H1 (cell line): ENCODE measurements at regions not wholly inside any gene's neighbourhood (a gene's known extent, or its start where the extent isn't known, plus 50 kb on each side); places are given as distances from the start of the nearest gene placed in this dataset.

Experiments used
- CTCF ChIA-PET: fragments of 300-600 bp; sonication (Branson Sonifier 250); formaldehyde crosslinking; loops from one replicate; lab custom pipeline; 2021; ENCODE audit not compliant: partially characterized antibody; lab: Charles Lee
- POLR2A ChIA-PET: fragments of 300-600 bp; sonication (Branson Sonifier 250); formaldehyde crosslinking; loops from one replicate; lab custom pipeline; 2021; ENCODE audit warnings: inconsistent platforms; ENCODE audit not compliant: partially characterized antibody; lab: Charles Lee
- DNase-seq, 2 experiments: peaks; one replicate each; pipeline versions ENCODE4 v3.0.0 to v3.0.0-alpha.2; 2010 to 2022; ENCODE audit warnings: low spot score in 2 of 2, low read depth in 1 of 2, mixed read lengths in 1 of 2
- FAIRE-seq: peaks from 2 replicates; lab custom pipeline; 2011; peaks lifted over from hg19 to GRCh38; lab: Jason Lieb, UNC
- H2AFZ ChIP-seq: 2 replicates; pipeline ENCODE4 v1.8.1; 2012; ENCODE audit warnings: low read length, inconsistent platforms
- H2AK5ac ChIP-seq: 2 replicates; pipeline ENCODE4 v1.6.1; 2013; ENCODE audit warnings: low read depth, low read length
- H2BK120ac ChIP-seq: replicated peaks from 2 replicates; pipeline ENCODE3; 2013; ENCODE audit warnings: low read depth, low read length, inconsistent platforms
- H2BK12ac ChIP-seq: 2 replicates; pipeline ENCODE4 v1.6.1; 2013; ENCODE audit warnings: low read depth, low read length
- H2BK15ac ChIP-seq: 2 replicates; pipeline ENCODE4 v1.6.1; 2013; ENCODE audit warnings: low read length
- H2BK20ac ChIP-seq: 2 replicates; pipeline ENCODE4 v1.6.1; 2013; ENCODE audit warnings: low read length
- H2BK5ac ChIP-seq: 2 replicates; pipeline ENCODE4 v1.6.1; 2013; ENCODE audit warnings: low read depth, low read length
- H3K14ac ChIP-seq: 2 replicates; pipeline ENCODE4 v1.6.1; 2013; ENCODE audit warnings: inconsistent platforms; ENCODE audit not compliant: insufficient read length
- H3K18ac ChIP-seq: 2 replicates; pipeline ENCODE4 v1.6.1; 2013; ENCODE audit warnings: low read length; ENCODE audit errors: extremely low read depth
- H3K23ac ChIP-seq: 2 replicates; pipeline ENCODE4 v1.6.1; 2013; ENCODE audit warnings: inconsistent platforms; ENCODE audit not compliant: insufficient read length
- H3K23me2 ChIP-seq: 2 replicates; pipeline ENCODE4 v1.6.1; 2013; ENCODE audit warnings: low read depth, low read length
- H3K27ac ChIP-seq: 2 replicates; pipeline ENCODE4 v1.6.1; 2011; ENCODE audit warnings: low read depth, low read length, inconsistent platforms
- H3K27me3 ChIP-seq, 4 experiments: replicated peaks in 1 of 4; 1 replicate in 1 of 4; 2 replicates in 3 of 4; pipeline versions ENCODE4 v1.6.1 to v1.8.1; 2011 to 2013; ENCODE audit warnings: low read length in 3 of 4, mild to moderate bottlenecking in 3 of 4, inconsistent platforms in 2 of 4, mixed read lengths in 2 of 4, moderate library complexity in 1 of 4; ENCODE audit not compliant: control insufficient read depth in 3 of 4, insufficient read depth in 3 of 4; ENCODE audit errors: extremely low read depth in 1 of 4
- H3K36me3 ChIP-seq, 4 experiments: 2 replicates each; pipeline versions ENCODE4 v1.6.1 to v1.8.1; 2011 to 2013; ENCODE audit warnings: mild to moderate bottlenecking in 4 of 4, low read length in 3 of 4, moderate library complexity in 2 of 4, control low read depth in 1 of 4, inconsistent platforms in 1 of 4; ENCODE audit not compliant: insufficient read depth in 4 of 4, control insufficient read depth in 2 of 4
- H3K4ac ChIP-seq: replicated peaks from 2 replicates; pipeline ENCODE3; 2013; ENCODE audit warnings: low read length, low read depth, mixed read lengths, inconsistent platforms; ENCODE audit not compliant: insufficient read length
- H3K4me1 ChIP-seq, 4 experiments: replicated peaks in 1 of 4; 1 replicate in 1 of 4; 2 replicates in 3 of 4; pipeline versions ENCODE4 v1.6.1 to v1.8.1; 2011 to 2013; ENCODE audit warnings: low read length in 3 of 4, inconsistent platforms in 2 of 4, mixed read lengths in 1 of 4; ENCODE audit not compliant: insufficient read depth in 4 of 4, control insufficient read depth in 3 of 4
- H3K4me2 ChIP-seq, 2 experiments: 2 replicates each; pipeline versions ENCODE4 v1.6.1 to v1.8.1; 2011 to 2013; ENCODE audit warnings: low read depth in 2 of 2, low read length in 2 of 2, control low read depth in 1 of 2, inconsistent platforms in 1 of 2, mild to moderate bottlenecking in 1 of 2; ENCODE audit not compliant: insufficient read depth in 1 of 2
- H3K4me3 ChIP-seq, 4 experiments: fragments of 200-600, 300-600 bp in 1 of 4; sonication (generic), shearing (Covaris generic), sonication (Bioruptor Twin) in 1 of 4; 2 replicates each; pipeline versions ENCODE4 v1.5.1 to v1.8.1; 2011 to 2016; ENCODE audit warnings: low read length in 4 of 4, low read depth in 3 of 4, control low read depth in 2 of 4, inconsistent platforms in 2 of 4, mild to moderate bottlenecking in 2 of 4, mixed read lengths in 1 of 4, moderate library complexity in 1 of 4; ENCODE audit not compliant: insufficient read depth in 2 of 4; ENCODE audit errors: extremely low read depth in 1 of 4
- H3K56ac ChIP-seq: replicated peaks from 2 replicates; pipeline ENCODE3; 2013; ENCODE audit warnings: low read depth, mild to moderate bottlenecking, mixed read lengths, low read length, inconsistent platforms; ENCODE audit not compliant: insufficient read length
- H3K79me1 ChIP-seq: 2 replicates; pipeline ENCODE4 v1.6.1; 2013; ENCODE audit warnings: low read depth, low read length, control low read depth
- H3K79me2 ChIP-seq, 2 experiments: 2 replicates each; pipeline versions ENCODE4 v1.6.1 to v1.8.1; 2012 to 2013; ENCODE audit warnings: low read length in 2 of 2, mild to moderate bottlenecking in 2 of 2, inconsistent platforms in 1 of 2; ENCODE audit not compliant: insufficient read depth in 2 of 2, control insufficient read depth in 1 of 2
- H3K9ac ChIP-seq, 4 experiments: replicated peaks in 1 of 4; 1 replicate in 1 of 4; 2 replicates in 3 of 4; pipeline versions ENCODE4 v1.6.1 to v1.8.1; 2011 to 2013; ENCODE audit warnings: low read depth in 3 of 4, low read length in 3 of 4, control low read depth in 2 of 4, mild to moderate bottlenecking in 2 of 4, moderate library complexity in 2 of 4, inconsistent platforms in 1 of 4; ENCODE audit errors: extremely low read depth in 1 of 4
- H3K9me3 ChIP-seq, 2 experiments: 2 replicates each; pipeline versions ENCODE4 v1.6.1 to v1.8.1; 2012 to 2013; ENCODE audit warnings: mild to moderate bottlenecking in 2 of 2, moderate library complexity in 2 of 2, control low read depth in 1 of 2, inconsistent platforms in 1 of 2, low read depth in 1 of 2, low read length in 1 of 2, mixed read lengths in 1 of 2; ENCODE audit not compliant: insufficient read depth in 2 of 2
- H4K20me1 ChIP-seq, 2 experiments: replicated peaks in 1 of 2; 2 replicates each; pipeline versions ENCODE3 to v1.8.1; 2011 to 2013; ENCODE audit warnings: inconsistent platforms in 2 of 2, low read length in 2 of 2, mild to moderate bottlenecking in 1 of 2; ENCODE audit not compliant: insufficient read depth in 2 of 2, control insufficient read depth in 1 of 2
- H4K5ac ChIP-seq: 2 replicates; pipeline ENCODE4 v1.6.1; 2013; ENCODE audit warnings: low read length, low read depth, mixed read lengths, inconsistent platforms; ENCODE audit not compliant: insufficient read length
- H4K8ac ChIP-seq: 2 replicates; pipeline ENCODE4 v1.8.0; 2013; ENCODE audit warnings: mild to moderate bottlenecking, moderate library complexity, low read length, inconsistent platforms; ENCODE audit not compliant: insufficient read depth; ENCODE audit errors: extremely low read depth
- H4K91ac ChIP-seq: replicated peaks from 2 replicates; pipeline ENCODE3; 2013; ENCODE audit warnings: low read length, mixed read lengths, inconsistent platforms; ENCODE audit not compliant: insufficient read length
- CEBPB ChIP-seq: IDR thresholded peaks from 2 replicates; pipeline ENCODE4 v1.6.1; 2012; ENCODE audit warnings: low read depth, low read length
- CHD1 ChIP-seq: IDR thresholded peaks from 2 replicates; pipeline ENCODE4 v1.6.1; 2012; ENCODE audit warnings: low read depth, low read length, improper control_type of control experiment
- CTCF ChIP-seq, 3 experiments: IDR thresholded peaks; 1 replicate in 2 of 3; 2 replicates in 1 of 3; pipeline versions ENCODE4 v1.5.1 to v1.6.1; 2011; ENCODE audit warnings: low read length in 3 of 3, mild to moderate bottlenecking in 3 of 3, inconsistent platforms in 2 of 3, low read depth in 1 of 3, moderate library complexity in 1 of 3; ENCODE audit not compliant: insufficient read depth in 1 of 3; ENCODE audit errors: control extremely low read depth in 1 of 3
- EP300 ChIP-seq, 2 experiments: IDR thresholded peaks; 1 replicate in 1 of 2; 2 replicates in 1 of 2; pipeline ENCODE4 v1.6.1; 2011 to 2012; ENCODE audit warnings: low read depth in 2 of 2, low read length in 2 of 2, mild to moderate bottlenecking in 2 of 2, borderline replicate concordance in 1 of 2, inconsistent platforms in 1 of 2, moderate library complexity in 1 of 2
- GABPA ChIP-seq: IDR thresholded peaks from 2 replicates; pipeline ENCODE4 v1.6.1; 2011; ENCODE audit warnings: mild to moderate bottlenecking, low read length, moderate library complexity, borderline replicate concordance; ENCODE audit not compliant: insufficient read depth
- PHF8 ChIP-seq: fragments of 200-600 bp; sonication (generic); conservative IDR thresholded peaks from 2 replicates; pipeline ENCODE4 v1.7.1; 2012; ENCODE audit warnings: low read depth, mild to moderate bottlenecking, inconsistent platforms, low read length, moderate library complexity
- RAD21 ChIP-seq, 2 experiments: IDR thresholded peaks in 1 of 2; conservative IDR thresholded peaks in 1 of 2; 2 replicates each; pipeline ENCODE4 v1.6.1; 2011; ENCODE audit warnings: low read depth in 2 of 2, low read length in 2 of 2, improper control_type of control experiment in 1 of 2, inconsistent platforms in 1 of 2, mild to moderate bottlenecking in 1 of 2, moderate library complexity in 1 of 2
- SP1 ChIP-seq: IDR thresholded peaks from 2 replicates; pipeline ENCODE4 v1.6.1; 2011; ENCODE audit warnings: low read depth, low read length
- SP4 ChIP-seq: IDR thresholded peaks from 2 replicates; pipeline ENCODE4 v1.6.1; 2012; ENCODE audit warnings: low read length, inconsistent platforms
- WGBS, 2 experiments: shearing (Covaris generic) in 1 of 2; methylation state at CpG; one replicate each; pipeline versions ENCODE4 v1.1.6 to v1.1.7; 2013 to 2015; ENCODE audit warnings: low lambda C conversion rate in 2 of 2, mixed read lengths in 2 of 2, inconsistent platforms in 1 of 2, low coverage in 1 of 2, missing lambda C conversion rate in 1 of 2; ENCODE audit not compliant: insufficient replicate concordance in 2 of 2, insufficient coverage in 1 of 2, insufficient read length in 1 of 2; ENCODE audit errors: extremely low coverage in 1 of 2, missing lambda C conversion rate in 1 of 2; 5-methylcytosine and 5-hydroxymethylcytosine counted together

GRCh38 chr7:80018941-80019808 is 115.5 kb upstream of the GNAI1 start:
- CTCF ChIA-PET, result interaction anchor here (0.7 to 1.4 kb wide), 7 partner anchors 8 to 721 kb away, joined by 3 to 4 read pairs (median 3); no protein-coding TSS in a partner anchor
- H2AFZ ChIP-seq, result peak overlapping the region; percentile 34; the same call in 1 of the 2 replicates
- H3K23ac ChIP-seq, result no peak overlapping the region
- TF ChIP-seq GABPA (no peak), CTCF (IDR thresholded peaks at IDR 0.05; ENCODE audit: control extremely low read depth in 1 of 3, insufficient read depth in 1 of 3, low read depth in 1 of 3, low read length in 3 of 3) (peak; percentile 69 to 83 (median 69)), SP4 (no peak), CEBPB (0 out of 2 replicates have a peak, but pooled peaks have one; percentile 14), PHF8 (no peak), SP1 (no peak), EP300 (IDR thresholded peaks at IDR 0.05; ENCODE audit: borderline replicate concordance in 1 of 2, low read depth in 2 of 2, low read length in 2 of 2) (no peak), CHD1 (no peak), RAD21 (IDR thresholded peaks at IDR 0.05 in 1 of 2, conservative IDR thresholded peaks at IDR 0.05 in 1 of 2; ENCODE audit: low read depth in 2 of 2, low read length in 2 of 2) (peak; percentile 78 to 83)

More at GRCh38 chr7:80018941-80019808, 115.5 kb upstream of the GNAI1 start:
- H3K79me2 ChIP-seq, result no peaks in the 10 kb centered on the region
- H3K9ac ChIP-seq, result no peak overlapping the region
- peaks cover 0 to 3% (median 1%) of the 10 kb centered on the region in 4 experiments; a peak in 2 of 7 replicates for H3K4me1 ChIP-seq
- WGBS, 2 experiments, result 47% methylated on average over 9 of the region's 9 CpGs; no CpG with 5 or more reads in 1 of the 2 experiments
- FAIRE-seq, result peak; percentile 97
- H4K20me1 ChIP-seq, result no peaks in the 10 kb centered on the region
- H2BK12ac ChIP-seq, result no peak overlapping the region
- H3K56ac ChIP-seq, result no peak overlapping the region
- no peak overlapping the region for H3K4me3 ChIP-seq
- H3K9me3 ChIP-seq, result no peaks in the 10 kb centered on the region
- no peaks in the 10 kb centered on the region for H3K23me2 ChIP-seq
- no peak overlapping the region for H2BK120ac ChIP-seq
- no peak overlapping the region for H4K5ac ChIP-seq
- no peak overlapping the region for H3K4ac ChIP-seq
- POLR2A ChIA-PET, result interaction anchor here (0.6 kb wide), 1 partner anchor 256 kb away, joined by 3 read pairs; no protein-coding TSS in a partner anchor
- no peaks in the 10 kb centered on the region for H3K79me1 ChIP-seq
- H3K27me3 ChIP-seq, result no peaks in the 10 kb centered on the region
- H3K36me3 ChIP-seq, result no peaks in the 10 kb centered on the region
- peak; percentile 27 to 66 for DNase-seq
- H4K8ac ChIP-seq, result no peak overlapping the region
- H2AK5ac ChIP-seq, result 0 out of 2 replicates have a peak overlapping the region, but pooled peaks have one; percentile 39
- no peak overlapping the region for H2BK20ac ChIP-seq
- H3K14ac ChIP-seq, result no peak overlapping the region
- H2BK15ac ChIP-seq, result no peak overlapping the region
- no peak overlapping the region for H3K4me2 ChIP-seq
- no peak overlapping the region for H3K18ac ChIP-seq
- no peak overlapping the region for H3K27ac ChIP-seq
- H2BK5ac ChIP-seq, result no peak overlapping the region
- H4K91ac ChIP-seq, result no peak overlapping the region
